D721Med (cell line): ENCODE measurements at regions not wholly inside any gene's neighbourhood (a gene's known extent, or its start where the extent isn't known, plus 50 kb on each side); places are given as distances from the start of the nearest gene placed in this dataset.

Experiments used
- DNase-seq: peaks from one replicate; pipeline ENCODE4 v3.0.0; 2011; ENCODE audit warnings: low spot score; ENCODE audit not compliant: insufficient read length
- FAIRE-seq: peaks from 2 replicates; lab custom pipeline; 2011; peaks lifted over from hg19 to GRCh38; lab: Jason Lieb, UNC
- CTCF ChIP-seq: IDR thresholded peaks from 2 replicates; pipeline ENCODE4 v1.5.1; 2012; ENCODE audit warnings: mild to moderate bottlenecking, control low read depth; ENCODE audit not compliant: insufficient read depth; ENCODE audit errors: missing control alignments

- TF ChIP-seq CTCF: no peak
- DNase-seq (no peak), FAIRE-seq (peak; percentile 11)
These were observed 420.4 kb upstream of the SEMA3A start for GRCh38 chr7:84614821-84615501.

GRCh38 chr7:84612981-84613681 is 418.5 kb upstream of the SEMA3A start:
- FAIRE-seq: no peak
- no peak for DNase-seq
- no peak for TF ChIP-seq CTCF

- FAIRE-seq (no peak), DNase-seq (no peak)
- TF ChIP-seq CTCF: no peak
These were observed 416.8 kb upstream of the SEMA3A start for GRCh38 chr7:84611391-84611790.

GRCh38 chr7:84610390-84610789 is 415.8 kb upstream of the SEMA3A start:
- no peak for TF ChIP-seq CTCF
- no peak for FAIRE-seq
- no peak for DNase-seq

- DNase-seq (no peak), FAIRE-seq (no peak)
- TF ChIP-seq CTCF: no peak
These were observed 410.7 kb upstream of the SEMA3A start for GRCh38 chr7:84605301-84605700.

GRCh38 chr7:84603545-84603944 is 409.0 kb upstream of the SEMA3A start:
- FAIRE-seq: no peak
- no peak for DNase-seq

More at GRCh38 chr7:84603545-84603944, 409.0 kb upstream of the SEMA3A start:
- TF ChIP-seq CTCF: no peak
